Activated T-cell treated with anti-CD3 and anti-CD28 coated beads for 4 hours (primary cell): ENCODE measurements at regions not wholly inside any gene's neighbourhood (a gene's known extent, or its start where the extent isn't known, plus 50 kb on each side); places are given as distances from the start of the nearest gene placed in this dataset.
"Not testable (repeated sequence)": the region's sequence is repeated elsewhere in the genome, so short reads cannot be mapped to it uniquely, and the experiment has no call there.

Experiments used
- DNase-seq: peaks from one replicate; pipeline ENCODE4 v3.0.0-alpha.2; 2020

DNA sequence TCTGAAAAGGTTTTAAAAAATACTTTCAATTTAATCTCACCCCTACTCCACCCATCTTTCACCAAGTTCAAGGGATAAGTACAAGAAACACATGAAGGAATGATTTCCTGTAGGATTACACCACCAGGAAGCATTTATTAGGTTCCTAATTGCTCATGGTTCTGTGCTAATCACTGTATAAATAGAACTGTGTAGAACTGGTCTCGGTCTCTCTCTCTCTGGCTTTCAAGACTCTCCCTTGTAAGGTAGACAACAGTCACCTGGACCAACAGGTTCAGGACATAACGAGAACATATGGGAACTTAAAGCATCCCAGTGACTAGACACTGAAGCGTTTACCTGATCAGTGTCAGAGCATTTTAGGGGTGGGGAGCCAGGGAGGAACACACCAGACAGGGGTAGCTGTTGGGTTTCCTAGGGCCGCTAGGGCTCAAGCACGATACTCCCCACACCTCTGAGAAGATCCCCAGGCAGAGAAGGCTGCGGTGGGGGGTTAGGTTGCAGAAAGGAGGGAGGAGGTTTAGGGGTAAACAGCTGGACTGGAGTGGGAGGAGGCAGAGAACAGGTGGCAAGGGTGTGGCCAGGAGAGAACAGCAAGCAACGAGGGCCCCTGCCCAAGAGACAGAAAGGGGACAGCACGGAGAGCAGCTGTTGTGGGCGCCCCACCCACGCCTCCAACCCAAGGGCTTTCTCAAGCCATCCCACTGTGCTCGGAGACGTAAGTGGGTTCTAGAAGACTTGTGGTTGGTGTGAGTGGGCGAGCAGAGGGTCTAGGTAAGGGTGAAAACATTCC is 52.5 kb upstream of the USP6NL start:
- no peak for DNase-seq

DNA sequence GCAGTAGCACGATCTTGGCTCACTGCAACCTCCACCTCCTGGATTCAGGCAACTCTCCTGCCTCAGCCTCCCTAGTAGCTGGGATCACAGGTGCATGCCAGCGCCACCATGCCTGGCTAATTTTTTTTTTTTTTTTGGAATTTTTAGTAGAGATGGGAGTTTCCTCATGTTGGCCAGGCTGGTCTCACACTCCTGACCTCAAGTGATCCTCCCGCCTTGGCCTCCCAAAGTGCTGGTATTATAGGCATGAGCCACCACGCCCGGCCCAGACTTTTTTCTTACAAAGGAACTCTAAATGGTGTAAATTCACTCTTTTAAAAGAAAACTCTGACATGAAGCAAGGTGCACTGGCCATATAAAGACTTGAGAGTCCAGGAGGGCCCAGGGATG is 51.7 kb upstream of the USP6NL start:
- DNase-seq: not testable (repeated sequence)

DNA sequence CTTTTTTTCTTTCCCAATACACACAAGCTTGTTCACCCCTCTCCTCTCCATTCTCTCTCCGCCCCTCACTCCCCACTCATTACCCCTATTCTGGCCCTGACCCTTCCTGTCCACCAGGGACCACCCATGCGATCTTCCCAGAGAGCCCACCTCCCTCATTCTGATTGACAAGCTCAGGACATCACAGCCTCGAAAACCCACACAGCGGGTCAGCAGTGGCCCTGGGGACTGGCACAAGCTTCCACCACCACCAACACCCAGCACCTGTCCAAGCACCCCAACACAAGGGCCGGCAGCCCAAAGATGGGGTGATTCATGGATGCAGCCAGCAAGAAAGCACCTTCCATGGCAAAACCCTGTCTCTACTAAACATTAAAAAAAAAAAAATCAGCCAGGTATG is 50.0 kb upstream of the USP6NL start:
- no peak for DNase-seq
